ENCODE measurements at regions not wholly inside any gene's neighbourhood (a gene's known extent, or its start where the extent isn't known, plus 50 kb on each side); places are given as distances from the start of the nearest gene placed in this dataset.

- ChIA-PET POLR2A (no interaction called here), CTCF (no interaction called here)
- H3K9me3 ChIP-seq (ENCODE audit: control insufficient read depth, insufficient read depth, low read depth, low read length) = no peaks in the 10 kb centered on the region
- H3K27ac ChIP-seq (ENCODE audit: extremely low read depth, low read depth, low read length) = no peak overlapping the region
- no peaks in the 10 kb centered on the region for H3K36me3 ChIP-seq (ENCODE audit: control insufficient read depth in 2 of 2, insufficient read depth in 1 of 2, low read length in 2 of 2)
- H3K4me1 ChIP-seq (ENCODE audit: control insufficient read depth, insufficient read depth, low read length) = no peaks in the 10 kb centered on the region
- TF ChIP-seq ZNF791 (tag by site-specific recombination; IDR thresholded peaks at IDR 0.05) (no peak), ZNF324 (tag by site-specific recombination; IDR thresholded peaks at IDR 0.05) (no peak), ZNF629 (tag by site-specific recombination; IDR thresholded peaks at IDR 0.05) (no peak), ZNF558 (tag by site-specific recombination; IDR thresholded peaks at IDR 0.05) (no peak), ZNF530 (tag by site-specific recombination; IDR thresholded peaks at IDR 0.05; ENCODE audit: low read depth) (no peak), GLI2 (tag by site-specific recombination; IDR thresholded peaks at IDR 0.05; ENCODE audit: borderline replicate concordance, low read depth) (no peak), ZSCAN18 (tag by site-specific recombination; IDR thresholded peaks at IDR 0.05) (no peak)
- no peak overlapping the region for H3K4me3 ChIP-seq (ENCODE audit: low read depth, low read length)
Measured at GRCh38 chr10:111425459-111425858, 348.6 kb downstream of the ADRA2A start.

- Histone ChIP-seq H3K27ac (ENCODE audit: extremely low read depth, low read depth, low read length) (no peak overlapping the region), H3K4me1 (ENCODE audit: control insufficient read depth, insufficient read depth, low read length) (no peaks in the 10 kb centered on the region), H3K9me3 (ENCODE audit: control insufficient read depth, insufficient read depth, low read depth, low read length) (no peaks in the 10 kb centered on the region), H3K4me3 (ENCODE audit: low read depth, low read length) (no peak overlapping the region), H3K36me3 (ENCODE audit: control insufficient read depth in 2 of 2, insufficient read depth in 1 of 2, low read length in 2 of 2) (no peaks in the 10 kb centered on the region)
- CTCF ChIA-PET = interaction anchor here (0.6 kb wide), 1 partner anchor 552 kb away, joined by 3 read pairs; no protein-coding TSS in a partner anchor
- TF ChIP-seq ZNF548 (tag by site-specific recombination; IDR thresholded peaks at IDR 0.05) (no peak), EGR2 (tag by site-specific recombination; IDR thresholded peaks at IDR 0.05; ENCODE audit: low read depth) (no peak), TSHZ1 (tag by site-specific recombination; IDR thresholded peaks at IDR 0.05; ENCODE audit: borderline replicate concordance) (no peak), ZNF514 (tag by site-specific recombination; IDR thresholded peaks at IDR 0.05) (no peak), ZNF76 (tag by site-specific recombination; IDR thresholded peaks at IDR 0.05; ENCODE audit: borderline replicate concordance, low read depth) (no peak), MZF1 (tag by site-specific recombination; IDR thresholded peaks at IDR 0.05; ENCODE audit: borderline replicate concordance) (no peak), BCL11A (tag by site-specific recombination; IDR thresholded peaks at IDR 0.05; ENCODE audit: low read depth) (no peak), ZNF48 (tag by site-specific recombination; IDR thresholded peaks at IDR 0.05) (no peak)
- POLR2A ChIA-PET = no interaction called here
Measured at GRCh38 chr10:111429288-111430028, 352.6 kb downstream of the ADRA2A start.

- no peaks in the 10 kb centered on the region for H3K4me1 ChIP-seq (ENCODE audit: control insufficient read depth, insufficient read depth, low read length)
Measured at GRCh38 chr10:111430070-111430469, 353.2 kb downstream of the ADRA2A start.

More at GRCh38 chr10:111430070-111430469, 353.2 kb downstream of the ADRA2A start:
- Histone ChIP-seq H3K27ac (ENCODE audit: extremely low read depth, low read depth, low read length) (no peak overlapping the region), H3K36me3 (ENCODE audit: control insufficient read depth in 2 of 2, insufficient read depth in 1 of 2, low read length in 2 of 2) (no peaks in the 10 kb centered on the region), H3K9me3 (ENCODE audit: control insufficient read depth, insufficient read depth, low read depth, low read length) (no peaks in the 10 kb centered on the region), H3K4me3 (ENCODE audit: low read depth, low read length) (no peak overlapping the region)
- POLR2A ChIA-PET = no interaction called here
- TF ChIP-seq ZNF132 (tag by site-specific recombination; IDR thresholded peaks at IDR 0.05; ENCODE audit: borderline replicate concordance) = no peak
- CTCF ChIA-PET = no interaction called here

Measured in HEK293 (cell line).